Stromal cell of bone marrow (primary cell): ENCODE measurements at regions not wholly inside any gene's neighbourhood (a gene's known extent, or its start where the extent isn't known, plus 50 kb on each side); places are given as distances from the start of the nearest gene placed in this dataset.

ENCODE experiments used
- DNase-seq: peaks from one replicate; pipeline ENCODE4 v3.0.0-alpha.2; 2012; ENCODE audit warnings: low read depth

- DNase-seq, result no peak
These were observed 213.2 kb upstream of the DCBLD2 start for GRCh38 chr3:99114565-99115291.

- no peak for DNase-seq
These were observed 209.7 kb upstream of the DCBLD2 start for GRCh38 chr3:99111235-99111634.

- DNase-seq, result no peak
These were observed 208.9 kb upstream of the DCBLD2 start for GRCh38 chr3:99110401-99110800.

- DNase-seq, result peak; percentile 93
These were observed 207.0 kb upstream of the DCBLD2 start for GRCh38 chr3:99108508-99108907.

GRCh38 chr3:99094606-99095005 is 193.1 kb upstream of the DCBLD2 start:
- no peak for DNase-seq

- DNase-seq, result no peak
These were observed 185.8 kb upstream of the DCBLD2 start for GRCh38 chr3:99087277-99087676.

- DNase-seq, result peak; percentile 13
These were observed 183.3 kb upstream of the DCBLD2 start for GRCh38 chr3:99084826-99085225.

GRCh38 chr3:99084156-99084555 is 182.7 kb upstream of the DCBLD2 start:
- no peak for DNase-seq

GRCh38 chr3:99071096-99071495 is 169.6 kb upstream of the DCBLD2 start:
- DNase-seq, result no peak

- no peak for DNase-seq
These were observed 168.5 kb upstream of the DCBLD2 start for GRCh38 chr3:99069973-99070372.

GRCh38 chr3:99066863-99067262 is 165.4 kb upstream of the DCBLD2 start:
- DNase-seq, result no peak

- peak; percentile 0 for DNase-seq
These were observed 147.7 kb upstream of the DCBLD2 start for GRCh38 chr3:99049164-99049563.

GRCh38 chr3:99041747-99042146 is 140.3 kb upstream of the DCBLD2 start:
- DNase-seq, result no peak

GRCh38 chr3:99031778-99032177 is 130.3 kb upstream of the DCBLD2 start:
- DNase-seq, result no peak

GRCh38 chr3:99023590-99024192 is 122.2 kb upstream of the DCBLD2 start:
- peak; percentile 29 for DNase-seq

GRCh38 chr3:99021466-99021865 is 120.0 kb upstream of the DCBLD2 start:
- no peak for DNase-seq

- DNase-seq, result no peak
These were observed 115.0 kb upstream of the DCBLD2 start for GRCh38 chr3:99016452-99016851.

- DNase-seq, result no peak
These were observed 112.4 kb upstream of the DCBLD2 start for GRCh38 chr3:99013777-99014315.

- DNase-seq, result no peak
These were observed 111.6 kb upstream of the DCBLD2 start for GRCh38 chr3:99013077-99013476.

- no peak for DNase-seq
These were observed 110.6 kb upstream of the DCBLD2 start for GRCh38 chr3:99012051-99012450.

- no peak for DNase-seq
These were observed 108.4 kb upstream of the DCBLD2 start for GRCh38 chr3:99009851-99010250.

GRCh38 chr3:99006686-99007085 is 105.2 kb upstream of the DCBLD2 start:
- no peak for DNase-seq

- no peak for DNase-seq
These were observed 98.2 kb upstream of the DCBLD2 start for GRCh38 chr3:98999675-99000074.
